ENCODE measurements at regions not wholly inside any gene's neighbourhood (a gene's known extent, or its start where the extent isn't known, plus 50 kb on each side); places are given as distances from the start of the nearest gene placed in this dataset.

DNA sequence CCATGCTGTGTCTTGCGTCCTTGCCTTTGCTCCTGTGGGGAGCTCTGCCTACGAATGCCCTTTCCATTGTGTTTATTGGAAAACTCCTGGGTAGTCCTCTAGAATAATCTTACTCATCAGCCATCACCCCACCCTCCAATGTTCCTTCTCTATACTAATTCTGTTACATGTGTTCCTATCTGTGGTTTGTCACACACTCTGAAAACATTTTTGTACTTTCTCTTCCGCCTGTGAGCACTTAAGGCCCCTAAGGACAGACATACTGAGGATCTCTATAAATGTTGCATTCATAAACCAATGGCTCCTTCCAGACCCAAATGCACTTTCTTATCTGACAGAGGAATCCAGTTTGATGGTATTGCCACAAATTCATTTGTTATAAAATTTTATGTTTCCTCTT, 53.9 kb upstream of the MON1B start:
- DNase-seq (ENCODE audit: low spot score in 2 of 2), result no peak
- Histone ChIP-seq H3K4me3 (no peak overlapping the region), H3K9me3 (no peaks in the 10 kb centered on the region), H3K27me3 (no peaks in the 10 kb centered on the region), H3K4me1 (no peaks in the 10 kb centered on the region), H3K27ac (no peak overlapping the region), H3K36me3 (no peaks in the 10 kb centered on the region)
- TF ChIP-seq POLR2AphosphoS5 (IDR thresholded peaks at IDR 0.05) (no peak), POLR2A (IDR thresholded peaks at IDR 0.05) (no peak)
- TF ChIP-seq, protein P1, sequence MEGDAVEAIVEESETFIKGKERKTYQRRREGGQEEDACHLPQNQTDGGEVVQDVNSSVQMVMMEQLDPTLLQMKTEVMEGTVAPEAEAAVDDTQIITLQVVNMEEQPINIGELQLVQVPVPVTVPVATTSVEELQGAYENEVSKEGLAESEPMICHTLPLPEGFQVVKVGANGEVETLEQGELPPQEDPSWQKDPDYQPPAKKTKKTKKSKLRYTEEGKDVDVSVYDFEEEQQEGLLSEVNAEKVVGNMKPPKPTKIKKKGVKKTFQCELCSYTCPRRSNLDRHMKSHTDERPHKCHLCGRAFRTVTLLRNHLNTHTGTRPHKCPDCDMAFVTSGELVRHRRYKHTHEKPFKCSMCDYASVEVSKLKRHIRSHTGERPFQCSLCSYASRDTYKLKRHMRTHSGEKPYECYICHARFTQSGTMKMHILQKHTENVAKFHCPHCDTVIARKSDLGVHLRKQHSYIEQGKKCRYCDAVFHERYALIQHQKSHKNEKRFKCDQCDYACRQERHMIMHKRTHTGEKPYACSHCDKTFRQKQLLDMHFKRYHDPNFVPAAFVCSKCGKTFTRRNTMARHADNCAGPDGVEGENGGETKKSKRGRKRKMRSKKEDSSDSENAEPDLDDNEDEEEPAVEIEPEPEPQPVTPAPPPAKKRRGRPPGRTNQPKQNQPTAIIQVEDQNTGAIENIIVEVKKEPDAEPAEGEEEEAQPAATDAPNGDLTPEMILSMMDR (IDR thresholded peaks at IDR 0.05), result no peak
- intact Hi-C loops (cut with DNase I; ENCODE audit: low total_unique reads), result no loop called here

Data from breast epithelium (tissue), 4 donors.